ENCODE measurements at regions not wholly inside any gene's neighbourhood (a gene's known extent, or its start where the extent isn't known, plus 50 kb on each side); places are given as distances from the start of the nearest gene placed in this dataset.

DNA sequence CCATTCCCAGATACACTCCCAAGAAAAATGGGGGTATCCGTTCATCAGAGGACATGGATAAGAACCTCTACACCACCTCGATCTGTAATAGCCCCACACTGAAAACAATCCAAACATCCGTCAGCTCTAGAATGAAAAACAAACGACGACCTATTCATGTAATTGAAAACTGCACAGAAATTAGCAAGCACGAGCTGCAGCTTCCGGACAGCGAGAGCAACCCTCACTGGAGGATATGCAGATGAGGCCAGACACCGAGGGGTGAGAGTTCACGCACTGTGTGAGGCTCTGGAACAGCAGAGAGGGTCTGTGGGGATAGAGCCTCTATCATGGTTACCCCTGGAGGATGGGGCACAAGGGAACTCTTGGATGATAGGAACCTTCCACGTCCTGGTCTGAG, 143.9 kb upstream of the NCOR2 start:
- Histone ChIP-seq H3K9me3 (peaks cover 0 to 4% of the 10 kb centered on the region in 2 donors), H3K36me3 (no peaks in the 10 kb centered on the region), H3K27me3 (no peaks in the 10 kb centered on the region), H3K27ac (no peak overlapping the region), H3K4me1 (peaks cover 0 to 5% of the 10 kb centered on the region in 2 donors), H3K4me3 (no peak overlapping the region)
- no peak for DNase-seq (ENCODE audit: low spot score in 2 of 2)
- intact Hi-C loops (cut with DNase I), result loop anchor here (5.0 kb wide), 1 partner anchor 49 kb away; no protein-coding TSS in a partner anchor
- TF ChIP-seq, protein P1, sequence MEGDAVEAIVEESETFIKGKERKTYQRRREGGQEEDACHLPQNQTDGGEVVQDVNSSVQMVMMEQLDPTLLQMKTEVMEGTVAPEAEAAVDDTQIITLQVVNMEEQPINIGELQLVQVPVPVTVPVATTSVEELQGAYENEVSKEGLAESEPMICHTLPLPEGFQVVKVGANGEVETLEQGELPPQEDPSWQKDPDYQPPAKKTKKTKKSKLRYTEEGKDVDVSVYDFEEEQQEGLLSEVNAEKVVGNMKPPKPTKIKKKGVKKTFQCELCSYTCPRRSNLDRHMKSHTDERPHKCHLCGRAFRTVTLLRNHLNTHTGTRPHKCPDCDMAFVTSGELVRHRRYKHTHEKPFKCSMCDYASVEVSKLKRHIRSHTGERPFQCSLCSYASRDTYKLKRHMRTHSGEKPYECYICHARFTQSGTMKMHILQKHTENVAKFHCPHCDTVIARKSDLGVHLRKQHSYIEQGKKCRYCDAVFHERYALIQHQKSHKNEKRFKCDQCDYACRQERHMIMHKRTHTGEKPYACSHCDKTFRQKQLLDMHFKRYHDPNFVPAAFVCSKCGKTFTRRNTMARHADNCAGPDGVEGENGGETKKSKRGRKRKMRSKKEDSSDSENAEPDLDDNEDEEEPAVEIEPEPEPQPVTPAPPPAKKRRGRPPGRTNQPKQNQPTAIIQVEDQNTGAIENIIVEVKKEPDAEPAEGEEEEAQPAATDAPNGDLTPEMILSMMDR (IDR thresholded peaks at IDR 0.05), result no peak

DNA sequence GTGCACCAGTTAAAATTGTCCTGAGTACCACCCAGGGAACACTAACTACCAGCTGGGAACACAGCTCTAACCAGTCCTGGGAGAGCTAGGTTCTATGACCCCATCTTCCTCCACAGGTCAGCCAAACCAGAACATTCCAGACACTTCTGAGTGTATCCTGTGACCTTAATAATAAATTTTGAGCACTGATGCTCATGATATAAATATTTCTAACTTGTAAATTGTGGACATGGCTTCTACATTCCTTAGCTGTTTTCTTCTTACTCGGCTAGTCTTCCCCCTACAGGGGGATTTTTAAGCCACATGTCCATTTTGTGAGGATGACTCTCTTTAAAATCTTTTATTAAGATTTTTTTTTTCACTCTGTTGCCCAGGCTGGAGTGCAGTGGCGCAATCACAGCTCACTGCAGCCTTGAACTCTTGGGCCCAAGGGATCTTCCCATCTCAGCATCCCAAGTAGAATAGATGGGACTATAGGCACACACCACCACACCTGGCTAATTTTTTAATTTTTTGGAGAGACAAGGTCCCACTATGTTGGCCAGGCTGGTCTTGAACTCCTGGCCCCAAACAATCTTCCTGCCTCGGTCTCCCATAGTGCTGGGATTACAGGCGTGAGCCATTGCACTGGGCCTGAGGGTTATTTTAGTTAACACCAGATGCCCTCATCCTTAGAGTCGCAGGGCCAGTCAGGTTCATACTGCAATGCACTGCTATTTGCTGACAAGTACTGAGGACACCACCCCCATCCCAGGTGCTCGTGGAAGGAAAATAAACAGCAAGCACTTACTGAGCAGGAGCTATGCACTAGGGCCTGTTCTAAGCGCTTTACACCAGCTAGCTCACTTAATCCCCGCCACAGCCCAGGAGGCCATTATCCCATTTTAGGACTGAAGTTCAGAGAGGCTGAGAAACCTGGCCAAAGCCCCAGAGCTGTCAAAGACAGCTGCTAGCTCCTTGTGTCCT, 142.6 kb upstream of the NCOR2 start:
- Histone ChIP-seq H3K4me1 (peaks cover 0 to 5% of the 10 kb centered on the region in 2 donors), H3K27ac (no peak overlapping the region), H3K4me3 (no peak overlapping the region), H3K9me3 (peaks cover 0 to 4% of the 10 kb centered on the region in 2 donors), H3K36me3 (no peaks in the 10 kb centered on the region), H3K27me3 (no peaks in the 10 kb centered on the region)
- DNase-seq (ENCODE audit: low spot score in 2 of 2), result no peak
- intact Hi-C loops (cut with DNase I), result loop anchor here (5.0 kb wide), 1 partner anchor 48 kb away; no protein-coding TSS in a partner anchor
- TF ChIP-seq, protein P1 (IDR thresholded peaks at IDR 0.05), result no peak

DNA sequence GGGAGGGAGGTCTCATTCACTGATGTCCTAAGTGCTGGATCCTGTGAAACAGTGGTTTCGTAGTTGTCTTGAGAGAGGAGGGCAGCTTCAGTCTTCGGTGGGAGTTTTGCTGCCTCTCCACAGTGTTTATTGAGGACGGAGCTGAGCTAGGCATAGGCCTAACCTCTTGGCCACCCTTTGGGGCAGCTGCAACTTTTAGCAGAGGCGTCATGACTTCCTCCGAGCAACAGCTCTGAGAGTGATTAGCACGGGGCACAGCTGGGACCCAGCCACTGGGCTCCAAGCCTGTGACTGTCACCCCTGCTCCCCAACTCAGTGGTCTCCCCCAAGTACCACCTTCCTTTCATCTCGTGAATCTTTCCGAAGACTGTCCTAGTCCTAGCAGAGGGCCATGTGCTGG, 139.9 kb upstream of the NCOR2 start:
- no peak overlapping the region for H3K27ac ChIP-seq
- DNase-seq (ENCODE audit: low spot score in 2 of 2), result no peak
- intact Hi-C loops (cut with DNase I), result no loop called here
- TF ChIP-seq, protein P1 (IDR thresholded peaks at IDR 0.05), result no peak
- H3K27me3 ChIP-seq, result no peaks in the 10 kb centered on the region
- no peaks in the 10 kb centered on the region for H3K36me3 ChIP-seq
- H3K9me3 ChIP-seq, result peaks cover 0 to 4% of the 10 kb centered on the region in 2 donors
- H3K4me3 ChIP-seq, result no peak overlapping the region
- H3K4me1 ChIP-seq, result no peaks in the 10 kb centered on the region

DNA sequence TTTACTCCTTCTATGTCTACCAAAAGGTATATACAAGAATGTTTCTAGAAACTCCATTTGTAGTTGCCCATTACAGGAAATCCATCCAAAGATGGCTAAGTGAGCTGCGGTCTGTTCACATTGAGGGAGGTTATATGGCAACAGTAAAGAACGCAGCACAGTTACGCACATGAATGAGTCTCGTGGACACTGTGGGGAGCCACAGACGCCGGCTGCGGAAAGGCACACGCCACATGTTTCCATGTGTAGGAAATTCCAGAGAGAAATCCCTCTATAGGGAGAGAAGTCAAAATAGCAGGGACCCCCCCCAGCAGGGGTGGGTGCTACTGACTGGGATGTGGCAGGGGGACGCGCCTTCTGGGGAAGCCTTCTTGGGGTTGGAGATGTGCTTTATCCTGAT, 139.0 kb upstream of the NCOR2 start:
- TF ChIP-seq, protein P1 (IDR thresholded peaks at IDR 0.05), result no peak
- intact Hi-C loops (cut with DNase I), result no loop called here

DNA sequence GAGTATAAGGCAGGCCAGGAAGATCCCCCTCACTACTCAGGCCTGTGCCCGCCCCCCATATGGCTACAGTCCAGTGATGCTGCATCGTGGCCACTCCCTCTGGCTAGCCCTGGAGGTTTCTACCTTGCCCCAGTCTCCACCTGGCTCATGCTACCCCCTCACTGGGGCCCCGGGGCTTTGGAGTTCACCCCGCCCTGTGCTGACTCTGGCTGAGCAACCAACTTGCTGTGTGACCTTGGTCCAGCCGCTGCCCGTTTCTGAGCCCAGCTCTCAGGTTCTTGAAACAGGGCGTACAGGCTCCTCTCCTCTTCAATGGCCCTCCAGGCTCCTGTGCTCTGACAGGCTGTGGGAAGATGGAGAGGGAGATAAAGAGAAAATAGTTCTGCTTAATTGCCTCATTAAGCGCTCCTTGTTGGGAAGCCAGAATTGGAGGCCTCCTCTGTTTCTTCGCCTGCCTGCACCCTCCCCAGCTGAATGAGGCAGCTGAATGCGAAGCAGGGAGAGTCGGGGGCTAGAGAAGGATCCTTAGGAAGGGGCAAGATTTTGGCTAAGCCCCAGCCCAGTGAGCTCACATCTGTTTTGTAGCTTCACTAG, 138.2 kb upstream of the NCOR2 start:
- Histone ChIP-seq H3K4me3 (no peak overlapping the region), H3K27ac (no peak overlapping the region), H3K9me3 (peaks cover 0 to 4% of the 10 kb centered on the region in 2 donors), H3K27me3 (no peaks in the 10 kb centered on the region), H3K4me1 (peaks cover 7 to 11% of the 10 kb centered on the region in 2 donors), H3K36me3 (no peaks in the 10 kb centered on the region)
- intact Hi-C loops (cut with DNase I), result no loop called here
- TF ChIP-seq, protein P1 (IDR thresholded peaks at IDR 0.05), result no peak
- DNase-seq (ENCODE audit: low spot score in 2 of 2), result no peak

More for the DNA sequence above, 139.0 kb upstream of the NCOR2 start:
- H3K27me3 ChIP-seq, result no peaks in the 10 kb centered on the region
- no peak overlapping the region for H3K4me3 ChIP-seq
- no peaks in the 10 kb centered on the region for H3K36me3 ChIP-seq
- no peak overlapping the region for H3K27ac ChIP-seq
- peaks cover 1 to 5% of the 10 kb centered on the region in 2 donors for H3K4me1 ChIP-seq
- H3K9me3 ChIP-seq, result peaks cover 0 to 4% of the 10 kb centered on the region in 2 donors
- DNase-seq (ENCODE audit: low spot score in 2 of 2), result no peak
